Smooth muscle cell of the brain vasculature (primary cell): ENCODE measurements at regions not wholly inside any gene's neighbourhood (a gene's known extent, or its start where the extent isn't known, plus 50 kb on each side); places are given as distances from the start of the nearest gene placed in this dataset.

Source experiments
- DNase-seq: peaks from one replicate; pipeline ENCODE4 v3.0.0-alpha.2; 2012; ENCODE audit warnings: low read depth, low spot score

GRCh38 chr18:57991552-57991951 lies 52.5 kb upstream of the NEDD4L start:
- no peak for DNase-seq

GRCh38 chr18:57989536-57989935 lies 54.5 kb upstream of the NEDD4L start:
- no peak for DNase-seq

- no peak for DNase-seq
Observed at GRCh38 chr18:57984490-57985115, 59.4 kb upstream of the NEDD4L start.

DNA sequence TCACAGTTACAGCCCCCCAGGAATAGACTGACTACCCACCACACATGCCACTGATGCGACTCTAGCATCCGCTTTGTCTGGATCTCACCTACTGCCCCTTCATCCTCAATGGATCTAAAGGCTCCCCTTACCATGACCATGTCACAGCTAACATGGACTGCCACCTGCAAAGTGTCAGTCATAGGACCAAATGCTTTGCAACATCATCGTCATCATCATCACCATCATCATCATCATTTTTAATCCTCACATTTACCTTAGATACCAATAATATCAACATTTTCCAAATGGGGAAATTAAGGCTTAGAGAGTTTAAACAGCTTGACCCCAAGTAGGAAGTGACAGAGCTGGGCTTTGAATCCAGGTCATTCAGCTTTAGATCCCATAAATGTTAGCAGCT lies 60.1 kb upstream of the NEDD4L start:
- DNase-seq = no peak

- DNase-seq = no peak
Observed at GRCh38 chr18:57983472-57983871, 60.6 kb upstream of the NEDD4L start.

DNA sequence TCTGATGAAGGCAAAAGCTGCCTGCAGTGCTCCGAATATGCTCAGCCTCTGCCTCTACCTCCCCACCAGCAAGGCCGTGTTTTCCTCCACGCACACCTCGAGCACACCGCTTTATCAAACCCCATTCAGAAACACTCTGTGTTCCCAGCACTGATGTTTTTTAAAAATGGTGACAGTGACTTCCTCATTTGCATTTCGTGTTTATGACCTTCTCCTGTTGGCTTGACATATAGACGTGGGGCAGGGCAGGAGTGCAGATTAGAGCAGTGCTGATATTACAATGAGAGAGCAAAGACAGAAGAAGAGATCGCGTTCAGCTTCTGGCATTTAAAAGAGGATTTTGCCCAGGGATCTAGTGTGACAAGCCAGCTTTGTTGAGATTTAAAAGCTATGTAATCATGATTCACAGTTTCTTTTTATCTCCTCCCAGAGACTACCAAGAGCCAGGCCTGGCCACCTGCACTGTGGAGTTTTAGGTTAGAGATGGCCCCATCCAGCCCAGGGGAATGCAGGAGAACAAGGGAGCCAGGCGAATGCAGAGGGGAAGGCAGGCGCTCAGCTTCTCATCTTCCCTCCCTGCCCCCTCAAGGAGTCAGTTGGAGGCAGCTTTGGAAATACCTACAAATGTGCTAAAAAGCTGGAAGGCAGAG lies 61.5 kb upstream of the NEDD4L start:
- DNase-seq = no peak

DNA sequence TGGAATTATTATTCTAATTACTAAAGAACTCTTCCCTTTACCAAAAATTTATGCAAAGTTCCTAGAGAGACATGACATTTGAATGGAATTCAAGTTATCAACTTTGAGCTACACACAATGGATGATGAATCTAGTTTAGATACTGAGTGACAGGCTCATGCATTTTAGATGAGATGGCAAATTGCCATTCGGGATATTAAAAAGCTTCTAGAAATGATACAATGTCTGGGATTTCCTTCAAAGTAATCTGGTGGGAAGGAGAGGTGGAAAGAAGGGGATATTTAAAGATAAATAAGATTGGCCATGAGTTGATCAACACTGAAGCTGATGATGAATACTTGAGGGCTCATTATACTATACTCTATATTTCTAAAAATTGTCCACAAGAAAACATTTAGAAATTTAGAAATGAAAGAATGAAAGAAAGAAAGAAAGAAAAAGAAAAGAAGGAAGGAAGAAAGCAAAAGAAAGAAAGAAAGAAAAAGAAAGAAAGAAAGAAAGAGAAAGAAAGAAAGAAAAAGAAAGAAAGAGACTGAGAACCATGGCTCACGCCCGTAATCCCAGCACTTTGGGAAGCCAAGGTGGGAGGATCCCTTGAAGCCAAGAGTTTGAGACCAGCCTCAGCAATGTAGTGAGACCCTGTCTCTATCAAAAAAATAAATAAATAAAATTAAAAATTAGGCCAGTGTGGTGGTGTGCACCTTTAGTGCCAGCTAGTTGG lies 62.6 kb upstream of the NEDD4L start:
- no peak for DNase-seq

- no peak for DNase-seq
Observed at GRCh38 chr18:57980573-57981307, 63.3 kb upstream of the NEDD4L start.

- DNase-seq = no peak
Observed at GRCh38 chr18:57976230-57976773, 67.7 kb upstream of the NEDD4L start.

DNA sequence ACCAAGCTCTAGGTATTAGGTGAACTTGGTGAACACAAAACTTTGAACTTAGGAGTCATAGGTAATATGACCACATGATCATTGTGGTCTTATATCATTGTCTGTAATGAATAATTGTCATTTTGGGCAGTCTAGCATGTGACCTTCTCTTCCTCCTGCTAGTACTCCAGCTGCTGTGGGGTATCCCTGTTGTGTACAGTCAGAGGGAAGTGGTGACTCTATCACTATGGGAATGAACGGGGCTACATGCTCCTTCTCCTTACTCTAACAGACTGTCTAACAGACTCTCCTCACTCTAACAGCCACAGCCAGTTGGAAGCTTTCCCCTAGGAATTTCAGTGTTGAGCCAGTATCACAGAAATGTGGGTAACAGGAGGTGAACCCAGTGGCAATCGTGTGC lies 68.2 kb upstream of the NEDD4L start:
- no peak for DNase-seq

DNA sequence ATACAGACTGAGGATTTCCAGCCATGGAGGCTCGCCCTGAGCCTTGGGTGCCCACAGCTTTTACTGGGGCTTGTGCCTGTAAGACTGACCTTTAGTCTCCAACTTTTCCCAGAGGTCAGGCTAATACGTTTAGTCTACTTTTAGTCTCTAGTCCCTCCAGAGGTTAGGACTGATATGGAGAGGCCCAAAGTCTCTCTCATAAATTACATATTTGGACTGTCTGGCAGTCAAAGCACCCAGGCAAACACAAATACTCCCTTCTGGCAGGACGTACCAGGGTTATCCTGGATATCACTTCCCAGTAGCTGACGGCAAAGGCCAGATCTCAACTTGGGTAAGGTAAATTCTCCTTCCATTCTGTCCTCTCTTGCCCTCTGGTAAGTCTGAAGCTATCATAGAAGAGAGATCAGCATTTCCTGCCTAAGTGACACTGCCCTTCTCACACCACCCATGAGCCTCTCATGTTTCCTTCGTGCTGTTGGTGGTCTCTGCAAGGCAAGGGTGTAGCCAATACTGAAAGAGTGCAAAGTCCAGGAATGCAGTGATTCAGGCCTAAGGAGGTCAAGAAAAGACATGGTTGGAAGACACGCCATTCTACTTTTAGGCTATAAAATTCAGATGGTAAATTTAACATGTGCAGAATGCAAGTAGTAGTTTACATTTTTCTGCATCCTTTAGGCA lies 69.3 kb upstream of the NEDD4L start:
- DNase-seq = no peak

DNA sequence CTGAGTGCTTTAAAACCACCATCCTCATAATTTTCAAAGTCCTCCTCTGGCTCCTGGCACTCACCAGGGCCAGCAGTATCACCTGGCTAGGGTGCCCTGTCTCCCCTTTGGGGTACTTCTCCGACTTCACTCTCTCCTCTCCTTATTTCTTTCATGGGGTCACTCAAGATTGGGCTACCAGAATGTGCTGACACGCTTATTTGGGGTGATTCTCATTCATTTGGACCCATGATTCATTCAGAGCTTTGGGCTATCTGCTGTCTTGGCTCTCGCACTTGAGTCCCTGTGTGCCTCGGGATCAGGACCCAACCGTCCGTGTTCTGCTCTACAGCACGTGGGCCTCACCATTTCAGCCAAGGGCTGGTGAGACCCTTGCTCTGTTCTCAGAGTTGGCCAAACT lies 70.1 kb upstream of the NEDD4L start:
- no peak for DNase-seq

DNA sequence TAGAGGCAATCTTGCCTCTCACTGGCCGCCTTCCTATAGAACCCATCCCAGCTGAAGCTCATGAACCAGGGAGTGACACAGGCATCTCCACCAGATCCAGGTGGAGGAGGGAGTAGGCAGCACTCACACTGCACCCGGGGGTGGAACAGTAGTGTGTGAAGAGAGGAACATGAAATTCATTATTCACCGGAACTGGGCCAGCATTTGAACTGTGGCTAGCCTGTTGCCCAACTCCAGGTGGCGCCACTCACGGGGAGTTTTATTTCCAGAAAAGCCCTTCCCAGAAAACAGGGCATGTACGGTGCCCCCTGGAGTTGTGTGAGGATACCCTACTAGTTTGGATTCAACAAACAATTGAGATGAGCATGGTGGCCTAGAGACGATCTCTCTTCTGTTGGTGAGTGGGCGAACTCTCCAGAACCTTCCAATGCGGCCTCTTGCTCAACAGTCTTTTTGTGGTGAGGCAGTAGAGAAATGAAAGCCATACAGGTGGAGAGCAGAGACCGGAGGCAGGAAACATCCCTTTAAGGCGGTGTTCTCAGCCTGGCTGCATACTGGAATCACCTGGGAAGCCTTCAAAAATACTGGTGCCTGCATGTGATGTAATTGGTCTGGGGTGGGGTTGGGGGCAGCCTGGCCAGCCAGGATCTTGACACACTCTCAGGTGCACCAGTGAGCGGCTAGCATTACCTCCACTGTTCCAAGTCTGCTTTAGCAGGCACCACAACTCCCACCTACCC lies 73.5 kb upstream of the NEDD4L start:
- DNase-seq = no peak

- DNase-seq = no peak
Observed at GRCh38 chr18:57969824-57970223, 74.2 kb upstream of the NEDD4L start.

- DNase-seq = no peak
Observed at GRCh38 chr18:57965246-57965645, 78.8 kb upstream of the NEDD4L start.

- no peak for DNase-seq
Observed at GRCh38 chr18:57961876-57962505, 82.0 kb upstream of the NEDD4L start.

DNA sequence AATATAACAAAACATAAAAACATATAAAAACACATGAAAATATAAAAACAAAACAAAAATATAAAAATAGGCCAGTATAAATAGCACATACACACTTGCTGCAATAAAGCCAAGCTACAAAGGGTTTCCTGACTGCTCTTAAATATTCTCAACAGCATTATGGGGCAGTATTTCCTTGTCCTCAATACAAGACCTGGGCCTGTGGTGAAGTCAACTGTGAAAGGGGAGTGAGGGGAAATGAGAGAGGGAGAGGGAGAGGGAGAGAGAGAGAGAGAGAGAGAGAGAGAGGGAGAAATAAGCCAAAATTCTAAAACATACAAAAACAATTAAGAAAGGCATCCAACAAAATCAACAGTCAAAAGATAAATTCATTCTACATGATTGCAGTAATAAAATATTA lies 82.6 kb upstream of the NEDD4L start:
- DNase-seq = no peak

DNA sequence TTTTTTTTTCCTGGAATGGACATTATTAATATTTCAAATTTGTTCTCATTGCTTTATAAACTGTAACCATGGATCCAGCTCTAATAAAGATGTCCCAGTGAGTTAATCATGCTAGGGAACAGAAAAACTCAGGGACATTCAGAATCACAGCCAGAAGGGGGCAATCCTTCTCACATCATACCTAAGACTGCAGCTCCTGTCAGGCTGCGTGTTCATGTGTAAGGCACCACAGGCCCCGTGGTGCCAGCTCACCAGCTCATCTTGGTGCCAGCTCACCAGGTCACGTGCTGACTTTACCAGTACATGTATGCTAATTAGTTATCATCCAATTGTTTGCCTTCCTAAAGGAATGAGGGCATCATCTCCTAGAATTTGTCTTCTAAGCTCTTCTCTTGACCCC lies 84.7 kb upstream of the NEDD4L start:
- DNase-seq = no peak

DNA sequence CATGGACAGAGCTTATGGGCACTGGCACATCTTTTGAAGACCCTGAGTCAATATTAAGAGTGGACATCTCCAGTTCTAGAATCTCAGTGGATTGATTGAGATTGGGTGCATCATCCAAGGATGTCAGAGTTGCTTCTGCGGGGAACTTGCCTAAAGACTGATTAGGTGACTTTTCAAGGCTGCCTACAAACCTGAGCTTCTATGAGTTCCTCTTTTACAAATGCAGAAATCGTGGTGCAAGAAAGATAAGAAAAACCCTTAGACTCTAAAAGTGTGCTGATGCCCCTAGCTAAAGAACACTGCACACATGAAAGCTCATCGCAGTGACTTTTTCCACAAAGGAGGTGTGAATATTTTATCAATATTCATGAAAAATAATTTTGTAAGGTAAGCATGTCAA lies 86.8 kb upstream of the NEDD4L start:
- DNase-seq = no peak

GRCh38 chr18:57956491-57956890 lies 87.5 kb upstream of the NEDD4L start:
- DNase-seq = no peak
